GM12891 (cell line): ENCODE measurements at regions not wholly inside any gene's neighbourhood (a gene's known extent, or its start where the extent isn't known, plus 50 kb on each side); places are given as distances from the start of the nearest gene placed in this dataset.
"Not testable (repeated sequence)": the region's sequence is repeated elsewhere in the genome, so short reads cannot be mapped to it uniquely, and the experiment has no call there.

Source experiments
- DNase-seq: peaks from one replicate; pipeline ENCODE4 v3.0.0; 2011; ENCODE audit warnings: low spot score; ENCODE audit not compliant: insufficient read length
- FAIRE-seq: peaks from 2 replicates; lab custom pipeline; 2011; peaks lifted over from hg19 to GRCh38; lab: Jason Lieb, UNC
- PAX5 ChIP-seq: IDR thresholded peaks from 2 replicates; pipeline ENCODE4 v1.6.1; 2011; ENCODE audit warnings: low read length, moderate library complexity, mild to moderate bottlenecking; ENCODE audit not compliant: insufficient read depth, severe bottlenecking
- POLR2A ChIP-seq: IDR thresholded peaks from 2 replicates; pipeline ENCODE4 v1.6.1; 2011; ENCODE audit warnings: low read depth, low read length, control low read depth
- POLR2AphosphoS5 ChIP-seq: IDR thresholded peaks from 2 replicates; pipeline ENCODE4 v1.6.1; 2011; ENCODE audit warnings: low read depth, low read length, control low read depth
- POU2F2 ChIP-seq: IDR thresholded peaks from 2 replicates; pipeline ENCODE4 v1.6.1; 2011; ENCODE audit warnings: low read depth, mild to moderate bottlenecking, control low read depth, low read length, moderate library complexity
- SPI1 ChIP-seq: IDR thresholded peaks from 2 replicates; pipeline ENCODE4 v1.6.1; 2011; ENCODE audit warnings: low read depth, low read length, control low read depth
- TAF1 ChIP-seq: IDR thresholded peaks from 2 replicates; pipeline ENCODE4 v1.6.1; 2011; ENCODE audit warnings: low read depth, low read length, control low read depth

DNA sequence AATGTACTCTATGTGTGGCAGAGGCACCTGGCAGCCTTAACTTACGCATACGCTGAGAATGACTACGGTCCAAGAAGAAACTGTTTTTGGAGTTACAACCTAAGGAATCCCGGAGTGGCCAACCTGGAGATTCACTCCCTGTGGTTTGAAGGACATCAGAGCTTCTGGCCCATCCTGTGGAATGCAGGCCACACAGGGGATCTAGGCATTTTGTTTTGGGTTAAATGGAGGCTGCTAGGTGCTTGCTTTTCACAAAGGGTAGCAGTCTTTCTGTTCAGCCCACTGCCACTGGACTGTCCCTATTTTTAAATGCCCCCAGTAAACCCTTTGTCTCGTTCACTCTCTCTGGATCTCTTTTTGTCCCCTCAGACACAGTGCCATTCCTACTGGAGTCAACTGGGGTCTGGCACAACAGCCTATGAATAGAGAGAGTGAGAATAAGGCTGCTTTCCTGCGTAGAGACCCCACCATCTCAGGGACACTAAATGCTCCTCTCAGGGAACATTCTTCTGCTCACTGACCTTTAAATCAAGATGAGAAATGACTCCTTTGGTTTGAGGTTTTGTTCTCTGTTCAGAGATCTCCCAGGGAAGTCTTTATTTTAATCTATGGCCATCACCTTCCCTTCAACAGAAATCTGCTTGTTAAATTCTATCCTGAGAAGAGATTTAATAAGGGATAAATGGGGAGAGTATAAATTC, 124.9 kb downstream of the B3GNT2 start:
- TF ChIP-seq SPI1 (no peak), POLR2A (no peak), PAX5 (no peak), POU2F2 (no peak), TAF1 (peak; percentile 35; the same call in 1 of the 2 replicates)
- no peak for DNase-seq
- no peak for FAIRE-seq

- DNase-seq, FAIRE-seq: not testable (repeated sequence)
Measured at GRCh38 chr2:62320137-62320536, 124.2 kb downstream of the B3GNT2 start.

- no peak for TF ChIP-seq POU2F2
- TF ChIP-seq POLR2AphosphoS5, result no peak
- TF ChIP-seq TAF1, result no peak
- no peak for TF ChIP-seq POLR2A
- no peak for TF ChIP-seq PAX5
- TF ChIP-seq SPI1, result no peak
- FAIRE-seq (peak; percentile 57), DNase-seq (no peak)
Measured at GRCh38 chr2:62319070-62319469, 123.2 kb downstream of the B3GNT2 start.

DNA sequence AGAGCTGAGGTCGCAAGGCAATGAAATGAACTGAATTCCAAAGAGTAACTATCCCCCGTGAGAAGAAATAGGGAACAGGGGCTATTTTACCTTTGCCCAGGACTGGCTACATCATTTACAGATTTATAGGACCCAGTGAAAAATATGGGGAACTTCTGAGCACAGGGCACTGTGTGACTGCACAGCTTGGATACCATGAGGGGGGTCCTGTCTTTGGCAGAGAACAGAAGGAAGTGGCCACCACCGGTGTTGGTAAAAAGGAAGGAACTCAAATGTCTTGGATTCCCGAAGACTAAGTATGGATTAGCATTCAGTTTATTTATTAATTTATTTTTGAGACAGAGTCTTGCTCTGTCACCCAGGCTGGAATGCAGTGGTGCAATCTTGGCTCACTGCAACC, 119.6 kb downstream of the B3GNT2 start:
- FAIRE-seq, result no peak

DNA sequence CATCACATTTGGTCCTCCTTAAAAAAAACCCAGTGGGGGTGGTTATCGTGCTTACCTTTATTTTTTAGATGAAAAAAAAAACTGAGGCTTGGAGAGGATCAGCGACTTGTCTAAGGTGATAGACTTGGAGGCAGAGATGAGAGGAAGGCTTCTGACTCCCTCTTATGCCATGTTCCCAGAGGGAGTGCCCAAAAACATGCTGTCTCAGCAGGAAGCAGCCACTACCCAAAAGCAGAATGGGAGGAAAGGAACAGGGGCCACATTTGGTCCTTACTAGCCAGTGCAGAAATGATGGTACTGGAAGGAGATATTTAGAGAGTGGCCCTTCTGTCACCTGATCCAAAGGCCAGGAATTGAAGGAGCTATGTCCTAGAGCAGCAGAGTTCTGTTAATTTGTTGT, 118.4 kb downstream of the B3GNT2 start:
- TF ChIP-seq PAX5 (no peak), POU2F2 (no peak), SPI1 (no peak), POLR2AphosphoS5 (no peak), POLR2A (no peak), TAF1 (no peak)

More for the DNA sequence above, 119.6 kb downstream of the B3GNT2 start:
- DNase-seq, result no peak
- TF ChIP-seq TAF1 (no peak), SPI1 (no peak), POU2F2 (no peak), PAX5 (no peak), POLR2A (no peak), POLR2AphosphoS5 (no peak)

GRCh38 chr2:62313449-62314227, 117.7 kb downstream of the B3GNT2 start:
- no peak for DNase-seq
- FAIRE-seq, result peak; percentile 93
- TF ChIP-seq PAX5 (no peak), SPI1 (no peak; the same call in 1 of the 2 replicates), TAF1 (0 out of 2 replicates have a peak, but pooled peaks have one; percentile 30), POLR2A (no peak), POU2F2 (peak; percentile 84), POLR2AphosphoS5 (no peak)

More for the DNA sequence above, 118.4 kb downstream of the B3GNT2 start:
- FAIRE-seq (no peak), DNase-seq (no peak)

- DNase-seq (no peak), FAIRE-seq (peak; percentile 95)
- TF ChIP-seq POLR2AphosphoS5 (peak; percentile 83; the same call in 1 of the 2 replicates), PAX5 (no peak), SPI1 (peak; percentile 41; the same call in 1 of the 2 replicates), POLR2A (peak; percentile 84), POU2F2 (peak; percentile 81), TAF1 (peak; percentile 52)
Measured at GRCh38 chr2:62309465-62310091, 113.7 kb downstream of the B3GNT2 start.

DNA sequence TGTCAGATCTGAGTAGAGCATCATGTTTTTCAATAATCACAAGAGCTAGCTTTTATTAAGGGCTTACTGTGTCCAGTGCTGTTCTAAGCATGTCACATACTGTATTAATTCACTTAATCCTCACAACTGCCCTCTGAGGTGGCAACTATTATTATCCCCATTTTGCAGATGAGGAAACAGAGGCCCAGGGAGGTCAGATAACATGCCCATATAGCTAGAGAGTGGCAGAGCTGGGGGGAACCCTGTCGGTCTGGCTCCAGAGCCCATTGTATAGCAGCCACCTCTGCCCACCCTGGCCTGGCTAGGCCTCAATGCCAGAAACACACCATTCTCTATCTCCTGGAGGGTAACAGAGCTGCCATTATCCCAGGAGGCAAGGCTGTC, 113.2 kb downstream of the B3GNT2 start:
- DNase-seq (no peak), FAIRE-seq (no peak)
- TF ChIP-seq PAX5, result no peak
- no peak for TF ChIP-seq POU2F2
- no peak for TF ChIP-seq SPI1
- no peak for TF ChIP-seq TAF1
- no peak for TF ChIP-seq POLR2A
- no peak for TF ChIP-seq POLR2AphosphoS5

DNA sequence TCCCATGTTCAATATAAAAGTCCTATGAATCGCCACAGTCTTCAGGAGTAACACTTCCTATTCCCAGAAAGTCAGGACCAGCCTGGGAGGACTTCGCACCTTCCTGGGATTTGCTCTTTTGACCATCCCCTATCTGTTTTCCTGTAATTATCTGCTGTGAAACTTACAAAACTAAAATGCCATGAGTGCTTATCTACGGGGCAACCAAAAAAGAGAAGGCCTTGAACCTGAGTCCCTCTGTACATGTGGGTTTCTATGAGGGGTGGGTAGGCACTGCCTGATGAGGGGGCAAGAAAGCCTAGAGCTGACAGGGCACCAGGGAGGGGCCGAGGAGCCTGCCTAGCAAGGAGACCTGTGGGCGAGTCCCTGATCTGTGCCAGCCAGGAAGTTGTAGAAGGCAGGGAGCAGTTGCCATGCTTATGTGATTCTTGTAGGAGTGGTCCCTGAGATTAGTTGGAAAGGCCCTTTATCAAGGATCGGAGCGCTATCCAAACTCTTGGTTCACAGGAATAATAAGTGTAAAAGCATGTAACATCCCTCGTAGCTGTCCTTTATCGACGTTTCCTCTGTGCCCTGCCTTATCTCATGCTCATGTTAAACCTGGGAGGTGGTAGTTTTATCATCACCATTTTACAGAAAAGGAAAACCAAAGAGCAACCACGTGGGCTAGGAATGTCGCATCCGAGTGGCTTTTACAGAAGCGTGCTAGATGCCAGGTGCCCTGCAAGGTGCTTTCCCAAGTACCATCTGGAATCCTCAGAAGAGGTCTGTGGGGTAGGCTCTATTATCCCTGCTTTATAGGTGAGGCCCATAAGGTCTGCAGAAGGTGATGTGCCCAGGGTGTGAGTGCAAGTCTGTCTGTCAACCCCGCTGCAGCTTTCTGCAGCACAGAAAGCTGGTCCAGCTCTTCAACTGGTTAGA, 111.8 kb downstream of the B3GNT2 start:
- TF ChIP-seq POU2F2 (no peak), POLR2AphosphoS5 (no peak), SPI1 (no peak), TAF1 (no peak), PAX5 (no peak), POLR2A (no peak)
- DNase-seq, result no peak
- no peak for FAIRE-seq
